ENCODE measurements at regions not wholly inside any gene's neighbourhood (a gene's known extent, or its start where the extent isn't known, plus 50 kb on each side); places are given as distances from the start of the nearest gene placed in this dataset.

DNA sequence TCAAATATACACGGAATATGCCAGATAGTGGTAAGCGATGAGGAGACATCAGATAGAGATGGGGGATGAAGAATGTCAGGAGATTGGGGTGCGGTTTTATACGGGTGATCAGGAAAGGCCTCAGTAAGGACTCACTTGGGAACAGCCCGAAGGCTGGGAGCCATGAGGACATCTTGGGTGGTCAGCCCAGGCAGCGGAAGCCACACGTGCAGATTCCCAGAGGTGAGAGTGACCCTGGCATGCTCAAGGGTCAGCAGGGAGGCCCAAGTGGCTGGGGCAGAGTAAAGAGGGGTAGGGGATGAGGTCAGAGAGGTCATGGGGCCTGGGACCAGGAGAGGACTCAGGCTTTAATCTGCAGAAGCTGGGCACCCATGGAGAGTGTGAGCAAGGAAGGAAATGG is 106.6 kb downstream of the MATN1 start:
- Histone ChIP-seq H3K4me3 (ENCODE audit: low read length) (no peak overlapping the region), H3K9me3 (ENCODE audit: control insufficient read depth, low read depth, low read length) (no peaks in the 10 kb centered on the region), H3K27me3 (ENCODE audit: control insufficient read depth, insufficient read depth, low read length) (no peaks in the 10 kb centered on the region), H3K27ac (ENCODE audit: low read length) (no peak overlapping the region), H3K9ac (ENCODE audit: low read length) (no peak overlapping the region), H3K4me1 (ENCODE audit: control insufficient read depth, low read depth, low read length) (no peaks in the 10 kb centered on the region), H3K36me3 (ENCODE audit: control insufficient read depth, low read depth, low read length) (no peaks in the 10 kb centered on the region)

DNA sequence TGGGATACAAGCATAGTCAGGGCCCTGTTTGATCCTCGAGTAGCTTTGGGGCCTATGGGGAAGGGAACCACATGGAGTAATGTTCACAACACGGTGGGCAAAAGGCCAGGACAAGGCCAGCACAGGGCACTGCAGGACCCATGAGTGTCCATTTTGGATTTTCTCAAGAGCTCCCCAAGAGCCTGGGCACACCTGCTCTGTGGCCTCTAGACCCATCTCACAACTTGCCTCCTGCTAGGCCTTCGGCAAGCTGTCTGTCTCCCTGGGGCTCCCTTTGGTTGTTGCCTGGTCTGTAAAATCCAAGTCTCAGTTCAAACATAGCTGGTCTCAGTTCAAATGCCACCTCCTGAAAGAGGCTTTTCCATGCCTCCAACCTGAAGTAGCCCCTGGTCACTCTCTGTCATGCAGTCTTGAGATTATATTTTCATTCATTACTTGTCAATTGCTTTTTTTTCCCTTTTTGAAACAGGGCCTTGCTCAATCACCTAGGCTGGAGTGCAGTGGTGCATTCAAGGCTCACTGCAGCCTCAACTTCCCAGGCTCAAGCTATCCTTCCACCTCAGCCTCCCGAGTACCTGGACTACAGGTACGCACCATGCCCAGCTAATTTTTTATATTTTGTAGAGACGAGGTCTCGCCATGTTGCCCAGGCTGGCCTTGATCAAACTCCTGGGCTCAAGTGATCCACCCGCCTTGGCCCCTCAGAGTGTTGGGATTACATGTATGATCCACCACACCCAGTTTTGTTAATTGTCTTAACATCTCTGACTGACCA is 107.4 kb downstream of the MATN1 start:
- Histone ChIP-seq H3K4me3 (ENCODE audit: low read length) (no peak overlapping the region), H3K27ac (ENCODE audit: low read length) (no peak overlapping the region)

DNA sequence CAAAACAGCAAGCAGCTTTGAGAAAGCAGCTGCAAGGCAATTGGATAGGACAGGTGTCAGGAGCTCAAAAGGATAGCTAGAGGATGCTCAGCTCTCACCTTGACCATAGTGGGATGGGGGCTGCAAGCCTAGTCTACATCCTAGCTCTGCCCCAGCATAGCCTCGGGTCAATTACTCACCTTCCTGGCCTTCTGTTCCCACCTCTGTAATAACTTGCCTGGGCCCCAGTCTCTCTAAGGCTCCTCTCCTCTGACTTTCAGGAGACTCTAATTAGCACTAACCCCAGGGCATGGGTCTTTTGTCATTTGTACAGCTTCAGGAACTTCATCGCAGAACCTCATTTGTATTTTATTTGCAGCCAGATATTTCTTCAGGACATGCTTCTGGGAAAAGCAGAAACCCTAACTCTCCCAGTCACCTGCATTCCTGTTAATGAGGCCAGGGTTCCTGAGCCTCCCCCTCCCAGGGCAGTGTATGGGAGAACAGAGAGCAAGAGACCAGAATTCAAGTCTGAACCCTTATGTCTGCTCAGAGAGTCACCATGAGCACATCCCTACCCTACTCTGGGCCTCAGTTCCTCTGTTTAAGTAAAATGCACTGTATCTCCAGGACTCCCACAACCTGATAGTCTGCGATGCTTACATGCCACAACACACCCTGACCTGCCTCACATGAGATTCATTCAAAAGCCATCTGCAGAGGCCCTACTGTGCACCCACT is 108.1 kb downstream of the MATN1 start:
- H3K27me3 ChIP-seq (ENCODE audit: control insufficient read depth, insufficient read depth, low read length): no peaks in the 10 kb centered on the region
- H3K36me3 ChIP-seq (ENCODE audit: control insufficient read depth, low read depth, low read length): no peaks in the 10 kb centered on the region
- H3K27ac ChIP-seq (ENCODE audit: low read length): no peak overlapping the region
- no peak overlapping the region for H3K4me3 ChIP-seq (ENCODE audit: low read length)
- no peaks in the 10 kb centered on the region for H3K4me1 ChIP-seq (ENCODE audit: control insufficient read depth, low read depth, low read length)
- no peaks in the 10 kb centered on the region for H3K9me3 ChIP-seq (ENCODE audit: control insufficient read depth, low read depth, low read length)
- H3K9ac ChIP-seq (ENCODE audit: low read length): no peak overlapping the region

More for the DNA sequence above, 107.4 kb downstream of the MATN1 start:
- Histone ChIP-seq H3K36me3 (ENCODE audit: control insufficient read depth, low read depth, low read length) (no peaks in the 10 kb centered on the region), H3K4me1 (ENCODE audit: control insufficient read depth, low read depth, low read length) (no peaks in the 10 kb centered on the region), H3K9me3 (ENCODE audit: control insufficient read depth, low read depth, low read length) (no peaks in the 10 kb centered on the region), H3K9ac (ENCODE audit: low read length) (no peak overlapping the region), H3K27me3 (ENCODE audit: control insufficient read depth, insufficient read depth, low read length) (no peaks in the 10 kb centered on the region)

DNA sequence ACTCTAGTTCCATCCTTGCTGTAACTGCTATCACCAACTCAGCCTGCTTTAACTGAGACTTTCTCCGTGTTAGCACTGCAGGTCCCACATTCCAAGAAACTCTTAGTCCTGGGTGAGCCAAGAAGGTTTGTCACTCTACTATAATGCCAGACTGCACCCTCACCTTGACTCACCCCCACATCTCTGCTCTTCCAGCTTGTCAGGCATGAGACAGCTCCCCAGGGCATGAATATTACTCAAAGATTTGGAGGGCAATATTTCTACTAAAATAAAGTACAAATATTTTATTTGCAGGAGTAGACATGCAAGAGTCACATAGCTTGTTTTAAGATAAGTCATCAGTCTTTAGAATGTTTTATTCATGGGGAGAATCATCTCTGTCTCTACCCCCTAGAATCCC is 110.2 kb downstream of the MATN1 start:
- no peak overlapping the region for H3K9ac ChIP-seq (ENCODE audit: low read length)
- H3K9me3 ChIP-seq (ENCODE audit: control insufficient read depth, low read depth, low read length): no peaks in the 10 kb centered on the region
- no peaks in the 10 kb centered on the region for H3K4me1 ChIP-seq (ENCODE audit: control insufficient read depth, low read depth, low read length)
- no peaks in the 10 kb centered on the region for H3K36me3 ChIP-seq (ENCODE audit: control insufficient read depth, low read depth, low read length)
- H3K27ac ChIP-seq (ENCODE audit: low read length): no peak overlapping the region
- no peak overlapping the region for H3K4me3 ChIP-seq (ENCODE audit: low read length)
- H3K27me3 ChIP-seq (ENCODE audit: control insufficient read depth, insufficient read depth, low read length): no peaks in the 10 kb centered on the region

DNA sequence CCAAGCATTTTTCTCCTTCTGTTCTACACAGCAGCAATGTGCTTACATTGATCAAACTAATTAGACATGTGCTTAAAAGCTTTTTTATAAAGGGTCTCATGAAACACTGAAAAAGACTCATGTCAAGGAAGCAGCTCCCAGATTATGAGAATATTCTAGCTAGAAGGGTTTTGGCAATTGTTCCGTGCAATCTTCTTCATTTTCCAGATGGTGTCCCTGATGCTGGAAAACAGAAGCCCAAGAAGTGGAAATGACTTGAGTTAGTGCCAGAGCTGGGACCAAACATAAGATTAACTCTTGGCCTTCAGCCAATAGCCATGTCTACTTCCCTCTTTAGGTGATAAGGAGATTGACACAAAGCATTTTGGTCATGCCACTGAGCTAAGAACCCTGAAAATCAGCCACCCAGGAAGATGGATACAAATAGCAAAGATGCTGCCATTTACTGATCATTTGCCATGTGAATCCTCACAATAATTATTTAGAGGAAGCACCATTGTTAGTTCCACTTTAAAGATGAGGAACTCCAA is 110.8 kb downstream of the MATN1 start:
- Histone ChIP-seq H3K27me3 (ENCODE audit: control insufficient read depth, insufficient read depth, low read length) (no peaks in the 10 kb centered on the region), H3K9me3 (ENCODE audit: control insufficient read depth, low read depth, low read length) (no peaks in the 10 kb centered on the region)

DNA sequence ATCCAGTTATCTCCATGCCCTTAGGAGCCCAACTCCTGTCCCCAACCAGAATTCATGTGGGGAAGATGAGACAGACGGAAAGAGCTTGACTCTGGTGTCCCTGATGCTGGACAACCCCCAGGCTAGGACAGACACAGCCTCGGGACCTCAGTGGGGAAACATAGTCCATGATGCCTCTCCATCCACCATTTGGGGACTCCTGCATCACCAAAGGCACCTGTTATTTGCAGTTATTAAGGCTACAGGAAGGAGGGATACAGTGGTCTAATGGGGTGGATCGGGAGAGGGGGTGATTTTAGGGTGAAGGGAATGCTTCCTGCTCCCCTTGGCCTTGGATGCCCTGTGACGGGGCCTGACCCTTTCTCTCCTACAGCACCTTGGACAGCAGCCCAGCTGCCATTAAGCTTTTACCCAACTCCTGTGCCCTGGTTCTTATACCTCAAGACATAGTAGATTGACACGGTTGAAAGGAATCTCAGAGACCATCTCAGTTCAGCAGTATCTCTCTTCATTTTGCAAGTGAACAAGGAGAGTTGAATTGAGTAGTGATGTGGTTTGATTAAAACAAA is 111.6 kb downstream of the MATN1 start:
- H3K4me3 ChIP-seq (ENCODE audit: low read length): no peak overlapping the region
- no peak overlapping the region for H3K27ac ChIP-seq (ENCODE audit: low read length)
- no peaks in the 10 kb centered on the region for H3K4me1 ChIP-seq (ENCODE audit: control insufficient read depth, low read depth, low read length)
- H3K9me3 ChIP-seq (ENCODE audit: control insufficient read depth, low read depth, low read length): no peaks in the 10 kb centered on the region
- H3K27me3 ChIP-seq (ENCODE audit: control insufficient read depth, insufficient read depth, low read length): no peaks in the 10 kb centered on the region
- H3K9ac ChIP-seq (ENCODE audit: low read length): no peak overlapping the region
- H3K36me3 ChIP-seq (ENCODE audit: control insufficient read depth, low read depth, low read length): no peaks in the 10 kb centered on the region

More for the DNA sequence above, 110.8 kb downstream of the MATN1 start:
- Histone ChIP-seq H3K27ac (ENCODE audit: low read length) (no peak overlapping the region), H3K9ac (ENCODE audit: low read length) (no peak overlapping the region), H3K36me3 (ENCODE audit: control insufficient read depth, low read depth, low read length) (no peaks in the 10 kb centered on the region), H3K4me3 (ENCODE audit: low read length) (no peak overlapping the region), H3K4me1 (ENCODE audit: control insufficient read depth, low read depth, low read length) (no peaks in the 10 kb centered on the region)

DNA sequence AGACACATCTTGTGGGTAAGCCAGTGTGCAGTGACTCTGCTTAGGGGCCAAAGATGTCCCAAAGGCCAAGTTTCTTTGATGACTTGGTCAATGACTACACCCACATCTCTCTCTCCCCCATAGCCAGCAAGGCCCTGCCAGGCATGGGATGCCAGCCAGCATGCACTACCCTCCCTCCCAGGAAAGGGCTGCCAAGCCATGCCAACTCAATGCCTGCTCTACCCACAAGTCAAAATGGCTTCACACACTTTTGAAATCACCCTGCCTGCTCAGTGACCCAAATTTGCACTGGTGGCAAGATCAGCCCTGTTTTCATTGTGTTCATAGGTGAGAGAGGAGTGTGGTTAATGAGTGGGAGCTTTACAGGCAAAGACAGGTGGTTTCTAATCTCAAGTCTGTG is 112.5 kb downstream of the MATN1 start:
- H3K4me1 ChIP-seq (ENCODE audit: control insufficient read depth, low read depth, low read length): no peaks in the 10 kb centered on the region
- no peak overlapping the region for H3K27ac ChIP-seq (ENCODE audit: low read length)
- no peak overlapping the region for H3K4me3 ChIP-seq (ENCODE audit: low read length)
- H3K9ac ChIP-seq (ENCODE audit: low read length): no peak overlapping the region
- H3K36me3 ChIP-seq (ENCODE audit: control insufficient read depth, low read depth, low read length): no peaks in the 10 kb centered on the region
- no peaks in the 10 kb centered on the region for H3K27me3 ChIP-seq (ENCODE audit: control insufficient read depth, insufficient read depth, low read length)
- no peaks in the 10 kb centered on the region for H3K9me3 ChIP-seq (ENCODE audit: control insufficient read depth, low read depth, low read length)

DNA sequence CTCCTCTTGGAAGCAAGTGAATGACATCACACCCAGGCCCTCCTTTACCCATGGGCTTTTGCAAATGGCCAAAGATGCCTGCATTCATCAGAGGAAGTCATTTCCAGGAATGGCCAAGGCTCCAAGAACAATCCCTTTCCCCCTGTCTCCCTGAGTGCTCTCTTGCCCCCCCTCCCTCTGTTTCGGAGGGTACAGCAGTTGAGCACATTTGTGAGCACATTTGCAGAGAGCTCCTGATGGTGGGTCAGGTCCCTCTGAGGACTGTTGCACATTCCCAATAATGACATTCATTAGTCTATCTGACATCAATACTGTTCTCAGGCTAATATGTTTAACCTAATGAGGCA is 113.4 kb downstream of the MATN1 start:
- H3K9ac ChIP-seq (ENCODE audit: low read length): no peak overlapping the region
- H3K27ac ChIP-seq (ENCODE audit: low read length): no peak overlapping the region
- no peak overlapping the region for H3K4me3 ChIP-seq (ENCODE audit: low read length)
- no peaks in the 10 kb centered on the region for H3K27me3 ChIP-seq (ENCODE audit: control insufficient read depth, insufficient read depth, low read length)
- H3K9me3 ChIP-seq (ENCODE audit: control insufficient read depth, low read depth, low read length): no peaks in the 10 kb centered on the region
- no peaks in the 10 kb centered on the region for H3K4me1 ChIP-seq (ENCODE audit: control insufficient read depth, low read depth, low read length)
- no peaks in the 10 kb centered on the region for H3K36me3 ChIP-seq (ENCODE audit: control insufficient read depth, low read depth, low read length)

DNA sequence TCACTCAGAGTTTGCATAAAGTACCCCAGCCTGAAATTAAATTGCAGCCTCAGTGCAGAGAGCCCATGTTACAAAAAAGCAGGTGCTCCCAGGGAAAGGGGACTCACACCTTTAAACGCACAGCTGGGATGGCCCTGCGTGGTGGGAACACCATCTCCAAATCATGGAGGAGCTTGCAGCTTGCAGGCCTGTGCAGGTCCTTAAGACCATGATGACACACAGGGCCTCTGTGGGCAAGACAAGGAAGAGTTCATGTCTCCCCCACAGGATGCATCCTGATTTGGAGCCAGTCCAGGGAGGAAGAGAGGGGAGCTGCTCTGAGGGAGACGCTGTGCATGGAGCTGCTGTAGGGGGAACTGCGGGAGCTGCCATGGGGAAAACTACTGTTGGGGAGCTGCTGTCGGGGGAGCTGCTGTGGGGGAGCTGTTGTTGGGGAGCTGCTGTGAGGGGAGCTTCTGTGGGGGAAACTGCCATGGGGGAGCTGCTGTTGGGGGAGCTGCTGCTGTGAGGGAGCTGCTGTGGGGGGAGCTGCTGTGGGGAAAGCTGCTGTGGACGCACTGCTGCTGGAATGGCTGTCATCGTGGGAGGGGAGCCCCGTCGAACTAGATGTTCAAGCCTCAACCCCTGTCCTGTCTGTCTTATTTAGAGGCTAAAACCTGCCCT is 113.9 kb downstream of the MATN1 start:
- Histone ChIP-seq H3K9me3 (ENCODE audit: control insufficient read depth, low read depth, low read length) (no peaks in the 10 kb centered on the region), H3K4me3 (ENCODE audit: low read length) (no peak overlapping the region), H3K9ac (ENCODE audit: low read length) (no peak overlapping the region), H3K27ac (ENCODE audit: low read length) (no peak overlapping the region), H3K4me1 (ENCODE audit: control insufficient read depth, low read depth, low read length) (no peaks in the 10 kb centered on the region), H3K27me3 (ENCODE audit: control insufficient read depth, insufficient read depth, low read length) (no peaks in the 10 kb centered on the region), H3K36me3 (ENCODE audit: control insufficient read depth, low read depth, low read length) (no peaks in the 10 kb centered on the region)

DNA sequence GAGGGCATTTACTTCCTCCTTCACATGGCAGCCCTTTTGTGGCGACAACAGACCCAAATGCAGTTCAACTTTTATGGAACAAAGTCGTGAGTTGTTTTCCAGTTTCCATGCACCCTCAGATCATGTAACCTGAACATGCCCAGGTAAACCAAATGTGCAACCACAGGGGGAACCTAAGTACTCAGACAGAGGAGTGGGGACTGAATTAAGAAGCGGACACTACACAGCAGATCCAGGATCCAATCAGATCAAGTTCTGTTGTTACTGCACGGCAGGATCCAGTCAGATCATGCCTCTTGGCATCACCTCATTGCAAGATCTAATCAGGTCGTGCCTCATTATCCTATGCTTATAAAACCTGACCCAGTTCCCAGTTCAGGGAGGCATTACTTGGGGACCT is 115.7 kb downstream of the MATN1 start:
- Histone ChIP-seq H3K36me3 (ENCODE audit: control insufficient read depth, low read depth, low read length) (no peaks in the 10 kb centered on the region), H3K9ac (ENCODE audit: low read length) (no peak overlapping the region), H3K27ac (ENCODE audit: low read length) (no peak overlapping the region), H3K4me3 (ENCODE audit: low read length) (no peak overlapping the region), H3K27me3 (ENCODE audit: control insufficient read depth, insufficient read depth, low read length) (no peaks in the 10 kb centered on the region), H3K4me1 (ENCODE audit: control insufficient read depth, low read depth, low read length) (no peaks in the 10 kb centered on the region), H3K9me3 (ENCODE audit: control insufficient read depth, low read depth, low read length) (no peaks in the 10 kb centered on the region)

DNA sequence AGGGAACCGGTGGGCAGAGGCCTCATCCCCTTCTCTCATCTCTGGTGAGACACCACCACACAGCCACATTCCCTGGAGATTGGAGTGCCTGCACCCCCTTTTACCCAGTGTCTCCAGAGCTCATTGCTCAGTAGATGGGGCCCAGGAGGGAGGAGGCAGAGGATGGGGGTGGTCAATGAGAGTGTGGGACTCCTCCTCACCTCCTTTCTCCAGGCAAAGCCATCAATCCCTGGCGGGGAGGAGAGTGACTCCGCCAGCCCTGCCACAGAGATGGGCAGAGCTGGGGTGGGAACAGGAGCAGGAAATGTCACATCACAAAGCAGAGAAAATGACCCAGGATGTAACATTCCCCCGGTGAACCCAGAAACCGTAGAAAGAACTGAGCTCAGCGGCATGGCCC is 117.2 kb downstream of the MATN1 start:
- Histone ChIP-seq H3K36me3 (ENCODE audit: control insufficient read depth, low read depth, low read length) (no peaks in the 10 kb centered on the region), H3K9ac (ENCODE audit: low read length) (no peak overlapping the region), H3K4me3 (ENCODE audit: low read length) (no peak overlapping the region), H3K4me1 (ENCODE audit: control insufficient read depth, low read depth, low read length) (no peaks in the 10 kb centered on the region), H3K9me3 (ENCODE audit: control insufficient read depth, low read depth, low read length) (no peaks in the 10 kb centered on the region), H3K27ac (ENCODE audit: low read length) (no peak overlapping the region), H3K27me3 (ENCODE audit: control insufficient read depth, insufficient read depth, low read length) (no peaks in the 10 kb centered on the region)

Data from iPS-18a (cell line).